ENCODE measurements at regions not wholly inside any gene's neighbourhood (a gene's known extent, or its start where the extent isn't known, plus 50 kb on each side); places are given as distances from the start of the nearest gene placed in this dataset.

GRCh38 chr6:106764353-106764980 lies 135.1 kb downstream of the QRSL1 start:
- POLR2A ChIA-PET = no interaction called here
- ATAC-seq = no peak
- no peak overlapping the region for H3K4me3 Mint-ChIP-seq
- no peaks in the 10 kb centered on the region for H3K4me1 Mint-ChIP-seq (ENCODE audit: low read depth)
- peaks cover 5% of the 10 kb centered on the region for H3K9me3 Mint-ChIP-seq
- intact Hi-C loops (cut with micrococcal nuclease) = no loop called here
- CTCF ChIA-PET = no interaction called here
- H3K27ac Mint-ChIP-seq = no peak overlapping the region
- H3K27me3 Mint-ChIP-seq = no peaks in the 10 kb centered on the region
- H3K36me3 Mint-ChIP-seq (ENCODE audit: low read depth) = no peaks in the 10 kb centered on the region
- TF ChIP-seq CTCF (IDR thresholded peaks at IDR 0.05) = no peak
- DNase-seq = no peak

- H3K9me3 Mint-ChIP-seq = peaks cover 5% of the 10 kb centered on the region
- no peaks in the 10 kb centered on the region for H3K27me3 Mint-ChIP-seq
- ChIA-PET POLR2A (no interaction called here), CTCF (no interaction called here)
- H3K4me3 Mint-ChIP-seq = no peak overlapping the region
- H3K36me3 Mint-ChIP-seq (ENCODE audit: low read depth) = no peaks in the 10 kb centered on the region
- intact Hi-C loops (cut with micrococcal nuclease) = no loop called here
- no peak for TF ChIP-seq CTCF (IDR thresholded peaks at IDR 0.05)
- no peak for ATAC-seq
- DNase-seq = no peak
- no peak overlapping the region for H3K27ac Mint-ChIP-seq
- H3K4me1 Mint-ChIP-seq (ENCODE audit: low read depth) = no peaks in the 10 kb centered on the region
Measured at GRCh38 chr6:106763361-106763760, 134.0 kb downstream of the QRSL1 start.

GRCh38 chr6:106761160-106761559 lies 131.8 kb downstream of the QRSL1 start:
- ATAC-seq (no peak), DNase-seq (no peak)
- H3K9me3 Mint-ChIP-seq = peaks cover 5% of the 10 kb centered on the region
- no peaks in the 10 kb centered on the region for H3K27me3 Mint-ChIP-seq
- ChIA-PET POLR2A (no interaction called here), CTCF (no interaction called here)
- H3K4me3 Mint-ChIP-seq = no peak overlapping the region
- intact Hi-C loops (cut with micrococcal nuclease) = no loop called here
- no peak for TF ChIP-seq CTCF (IDR thresholded peaks at IDR 0.05)
- H3K4me1 Mint-ChIP-seq (ENCODE audit: low read depth) = no peaks in the 10 kb centered on the region
- H3K36me3 Mint-ChIP-seq (ENCODE audit: low read depth) = no peaks in the 10 kb centered on the region
- no peak overlapping the region for H3K27ac Mint-ChIP-seq

GRCh38 chr6:106759112-106759511 lies 129.7 kb downstream of the QRSL1 start:
- DNase-seq = no peak
- H3K27me3 Mint-ChIP-seq = no peaks in the 10 kb centered on the region
- no peaks in the 10 kb centered on the region for H3K36me3 Mint-ChIP-seq (ENCODE audit: low read depth)
- TF ChIP-seq CTCF (IDR thresholded peaks at IDR 0.05) = no peak
- ChIA-PET CTCF (no interaction called here), POLR2A (no interaction called here)
- H3K4me1 Mint-ChIP-seq (ENCODE audit: low read depth) = no peaks in the 10 kb centered on the region
- H3K4me3 Mint-ChIP-seq = no peak overlapping the region
- ATAC-seq = no peak
- intact Hi-C loops (cut with micrococcal nuclease) = no loop called here
- no peak overlapping the region for H3K27ac Mint-ChIP-seq
- H3K9me3 Mint-ChIP-seq = peaks cover 5% of the 10 kb centered on the region

- CTCF ChIA-PET = interaction anchor here (0.6 kb wide), 1 partner anchor 219 kb away, joined by 3 read pairs; no protein-coding TSS in a partner anchor
- H3K27ac Mint-ChIP-seq = no peak overlapping the region
- ATAC-seq (no peak), DNase-seq (no peak)
- H3K4me3 Mint-ChIP-seq = no peak overlapping the region
- H3K27me3 Mint-ChIP-seq = no peaks in the 10 kb centered on the region
- TF ChIP-seq CTCF (IDR thresholded peaks at IDR 0.05) = no peak
- H3K4me1 Mint-ChIP-seq (ENCODE audit: low read depth) = no peaks in the 10 kb centered on the region
- peaks cover 5% of the 10 kb centered on the region for H3K9me3 Mint-ChIP-seq
- POLR2A ChIA-PET = no interaction called here
- intact Hi-C loops (cut with micrococcal nuclease) = no loop called here
- H3K36me3 Mint-ChIP-seq (ENCODE audit: low read depth) = no peaks in the 10 kb centered on the region
Measured at GRCh38 chr6:106757722-106758467, 128.5 kb downstream of the QRSL1 start.
